HG03066 (cell line): ENCODE measurements at regions not wholly inside any gene's neighbourhood (a gene's known extent, or its start where the extent isn't known, plus 50 kb on each side); places are given as distances from the start of the nearest gene placed in this dataset.
"Not testable (repeated sequence)": the region's sequence is repeated elsewhere in the genome, so short reads cannot be mapped to it uniquely, and the experiment has no call there.

Experiments used
- ATAC-seq: cut with Tn5 transposase; IDR thresholded peaks from one replicate; pipeline ENCODE4 v1.9.1; 2021; ENCODE audit warnings: low read depth; ENCODE audit not compliant: unreplicated experiment

DNA sequence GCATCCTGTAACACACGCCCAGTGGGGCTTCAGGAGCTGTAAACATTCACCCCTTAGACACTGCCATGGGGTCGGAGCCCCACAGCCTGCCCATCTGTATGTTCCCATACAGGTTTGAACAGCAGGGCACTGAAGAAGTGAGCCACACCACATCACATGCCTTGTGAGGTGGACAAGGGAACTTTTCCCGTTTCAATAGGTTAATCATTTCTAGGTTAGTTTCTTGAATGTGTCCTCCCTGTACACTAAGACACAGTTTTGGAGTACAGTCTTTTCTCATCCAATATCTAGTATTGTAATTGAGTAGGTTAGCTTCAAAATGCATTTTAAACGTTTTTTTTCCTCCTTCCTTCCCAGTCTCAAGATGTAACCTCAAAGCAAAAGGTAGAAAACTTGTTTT lies 700.2 kb upstream of the PCDH20 start:
- no peak for ATAC-seq

DNA sequence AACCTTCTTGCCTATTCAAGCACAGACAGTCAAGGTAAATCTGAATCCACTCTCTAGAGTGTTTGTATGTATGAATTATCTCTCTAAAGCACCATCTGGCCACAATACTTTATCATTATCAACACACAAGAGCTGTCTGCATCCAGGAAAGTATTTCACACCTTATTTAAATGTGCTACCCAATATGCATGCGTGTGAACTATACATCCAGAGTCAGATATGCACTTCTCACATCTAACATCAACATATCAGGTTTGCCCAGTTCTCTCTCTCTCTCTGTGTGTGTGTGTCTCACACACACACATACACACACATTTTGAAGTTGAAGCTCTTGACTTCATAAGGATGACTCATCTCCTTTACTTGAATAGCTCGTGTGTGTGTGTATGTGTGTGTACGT lies 697.5 kb upstream of the PCDH20 start:
- ATAC-seq: no peak

DNA sequence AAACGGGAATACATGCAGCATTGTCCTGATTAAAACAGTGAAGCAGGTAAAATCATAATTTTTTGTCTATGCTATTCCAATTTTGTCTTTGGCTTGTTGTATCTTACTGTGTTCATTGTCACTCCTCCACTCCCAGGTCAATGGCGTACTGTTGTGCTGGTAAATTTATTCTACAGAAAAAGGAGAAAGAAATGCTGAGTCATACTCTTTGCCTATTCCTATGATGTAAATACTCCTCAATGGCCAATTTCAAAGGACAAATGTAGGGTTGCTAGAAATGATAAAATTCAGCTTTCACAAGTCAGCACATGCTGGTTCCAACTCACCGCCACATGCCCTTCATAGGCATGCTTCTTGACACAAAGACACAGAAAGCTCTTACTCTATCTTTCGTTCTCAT lies 694.4 kb upstream of the PCDH20 start:
- no peak for ATAC-seq

GRCh38 chr13:62104136-62104535 lies 688.5 kb upstream of the PCDH20 start:
- not testable (repeated sequence) for ATAC-seq

DNA sequence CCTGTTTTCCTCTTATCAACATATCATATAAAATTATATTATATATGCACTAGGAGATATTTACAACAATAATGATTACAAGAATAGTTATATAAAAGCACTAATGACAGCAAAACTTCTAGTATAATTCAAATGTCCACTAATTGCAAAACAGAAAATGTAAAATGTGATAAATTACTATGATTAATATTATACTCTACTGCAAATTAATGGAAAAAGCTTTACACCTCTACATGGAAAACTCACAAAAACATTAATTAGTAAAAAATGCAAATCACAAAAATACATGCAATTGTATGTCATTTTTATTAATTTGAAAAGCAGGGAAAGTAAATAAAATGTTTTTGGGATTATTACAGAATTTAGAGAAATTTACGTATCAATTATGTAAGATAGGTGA lies 681.0 kb upstream of the PCDH20 start:
- ATAC-seq: no peak

DNA sequence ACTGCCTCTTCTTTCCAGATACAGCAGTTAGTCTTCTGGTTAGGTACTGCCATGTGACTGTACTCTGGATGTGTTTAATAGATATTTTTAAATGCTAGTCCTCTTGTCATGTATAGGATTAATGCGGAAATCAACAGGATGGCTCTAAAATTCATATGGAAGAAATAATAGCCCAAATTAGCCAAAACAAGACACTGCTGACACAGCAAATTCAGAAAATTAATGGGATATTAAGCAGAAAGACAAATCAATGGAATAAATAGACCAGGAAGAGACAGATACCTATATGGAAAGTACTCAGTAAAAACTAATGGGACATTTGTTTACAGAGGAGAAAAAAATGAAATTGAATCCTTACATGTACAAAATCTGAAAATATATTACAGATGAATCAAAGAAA lies 679.3 kb upstream of the PCDH20 start:
- no peak for ATAC-seq

- ATAC-seq: no peak
Observed at GRCh38 chr13:62093984-62094780, 678.5 kb upstream of the PCDH20 start.

DNA sequence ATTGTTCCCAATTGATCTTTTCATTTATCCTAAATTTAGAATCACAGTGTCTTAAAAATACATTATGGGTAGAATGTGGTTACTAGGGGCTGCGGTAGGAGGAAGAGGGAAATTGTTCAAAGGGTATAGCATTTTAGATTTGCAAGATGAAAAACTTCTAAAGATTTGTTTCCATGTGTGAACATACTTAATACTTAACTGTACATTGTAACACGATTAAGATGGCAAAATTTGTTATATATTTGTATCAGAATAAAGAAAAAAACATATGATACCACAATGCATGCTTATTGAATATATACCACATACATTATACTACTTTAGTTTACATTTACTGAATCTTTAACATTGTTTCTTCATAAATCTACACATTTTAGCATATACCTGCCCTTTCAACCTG lies 677.3 kb upstream of the PCDH20 start:
- ATAC-seq: no peak

GRCh38 chr13:62092536-62092935 lies 676.9 kb upstream of the PCDH20 start:
- ATAC-seq: no peak

DNA sequence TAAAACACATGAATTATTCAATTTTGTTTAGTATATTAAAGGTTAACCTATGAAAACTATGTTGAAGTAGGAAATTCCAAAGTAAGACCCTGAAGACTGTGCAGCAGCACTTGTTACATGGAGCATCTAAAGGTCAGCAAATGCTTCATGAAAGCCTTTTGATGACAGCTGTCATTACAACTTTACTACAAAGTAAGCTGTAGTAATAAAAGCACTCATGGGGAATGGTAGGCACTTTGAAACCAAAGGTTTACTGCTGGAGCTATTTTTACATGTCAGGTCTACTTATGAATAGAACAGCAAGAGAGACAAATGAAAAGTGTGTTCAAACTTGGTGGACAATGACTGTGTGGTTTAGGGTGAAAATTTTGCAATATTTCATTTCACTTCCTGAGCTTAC lies 672.5 kb upstream of the PCDH20 start:
- ATAC-seq: no peak

DNA sequence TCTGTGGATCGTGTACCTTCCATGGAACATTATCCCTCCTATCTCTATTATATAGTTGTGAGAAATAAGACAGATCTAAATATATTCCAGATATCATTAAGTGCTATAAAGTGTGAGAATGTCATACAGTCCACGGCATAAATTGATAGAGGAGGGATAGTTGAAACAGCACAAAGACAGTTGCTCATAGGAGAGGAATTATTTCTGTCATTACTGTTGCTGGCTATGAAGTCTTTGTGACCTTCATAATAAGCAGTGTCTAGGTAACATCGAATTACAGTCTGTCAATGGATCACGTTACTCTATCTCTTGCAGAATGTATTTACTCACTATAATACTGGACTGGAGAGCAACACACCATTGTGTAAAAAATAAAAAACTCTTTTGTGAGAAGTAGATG lies 671.5 kb upstream of the PCDH20 start:
- no peak for ATAC-seq

DNA sequence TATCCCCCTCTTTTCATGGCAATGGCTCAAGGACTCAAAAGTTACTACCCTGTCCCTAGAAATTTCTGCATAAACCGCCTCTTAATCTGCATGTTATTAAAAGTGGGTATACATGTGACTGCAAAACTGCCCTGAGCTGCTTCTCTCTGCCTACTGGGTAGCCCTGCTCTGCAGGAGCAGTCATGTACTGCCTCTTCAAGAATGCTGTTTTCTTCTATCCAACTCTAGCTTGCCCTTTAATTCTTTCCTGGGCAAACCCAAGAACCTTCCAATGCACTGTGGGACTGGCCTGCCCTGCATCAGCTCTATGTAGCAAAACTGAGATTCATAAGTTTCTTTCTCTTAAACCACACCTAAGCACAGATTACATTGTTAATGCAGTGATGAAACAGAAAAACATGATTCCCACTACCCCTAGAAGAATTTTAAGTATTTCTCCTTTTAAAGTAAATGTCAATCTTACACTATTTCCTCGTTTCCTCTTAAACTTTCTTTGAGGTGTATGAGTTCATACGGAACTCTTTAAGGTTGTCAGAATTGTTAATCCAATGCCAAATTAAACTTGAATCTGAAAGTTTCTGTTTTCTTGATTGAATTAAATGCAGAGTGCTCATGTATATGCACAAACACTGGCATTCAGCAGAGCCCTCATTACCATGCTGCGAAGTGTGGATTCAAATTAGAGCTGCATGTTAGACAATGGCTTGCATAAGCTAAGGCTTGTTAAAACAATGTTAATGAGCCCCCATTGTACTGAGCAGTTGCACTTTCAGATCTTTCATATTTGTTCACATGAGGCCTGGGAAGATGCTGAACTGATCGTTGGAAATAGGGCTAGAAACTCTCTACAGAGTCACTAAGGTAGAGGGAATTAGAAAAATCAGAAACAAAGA lies 669.9 kb upstream of the PCDH20 start:
- no peak for ATAC-seq

- no peak for ATAC-seq
Observed at GRCh38 chr13:62084728-62085127, 669.1 kb upstream of the PCDH20 start.

GRCh38 chr13:62067821-62068220 lies 652.2 kb upstream of the PCDH20 start:
- ATAC-seq: no peak

- ATAC-seq: no peak
Observed at GRCh38 chr13:62065016-62065415, 649.4 kb upstream of the PCDH20 start.

- no peak for ATAC-seq
Observed at GRCh38 chr13:62061751-62062150, 646.1 kb upstream of the PCDH20 start.

GRCh38 chr13:62060570-62060969 lies 644.9 kb upstream of the PCDH20 start:
- no peak for ATAC-seq

DNA sequence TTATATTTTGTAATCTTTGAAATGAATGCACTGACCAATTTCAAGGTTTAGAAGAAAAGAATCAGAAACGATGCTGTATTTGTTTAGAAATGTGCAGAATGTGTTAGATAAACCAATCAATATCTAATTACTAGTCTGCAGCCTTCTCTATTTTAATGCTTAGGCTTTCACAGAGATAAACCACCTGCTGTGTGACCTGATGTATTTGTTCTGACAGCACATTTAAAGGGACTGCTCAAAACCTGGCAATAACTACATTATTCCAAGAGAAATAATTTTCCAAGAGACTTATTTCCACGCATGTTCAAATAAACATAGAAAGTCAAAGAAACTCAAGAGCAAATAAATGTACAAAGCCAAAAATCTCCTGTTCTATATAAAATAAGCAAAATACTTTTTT lies 641.6 kb upstream of the PCDH20 start:
- ATAC-seq: no peak

DNA sequence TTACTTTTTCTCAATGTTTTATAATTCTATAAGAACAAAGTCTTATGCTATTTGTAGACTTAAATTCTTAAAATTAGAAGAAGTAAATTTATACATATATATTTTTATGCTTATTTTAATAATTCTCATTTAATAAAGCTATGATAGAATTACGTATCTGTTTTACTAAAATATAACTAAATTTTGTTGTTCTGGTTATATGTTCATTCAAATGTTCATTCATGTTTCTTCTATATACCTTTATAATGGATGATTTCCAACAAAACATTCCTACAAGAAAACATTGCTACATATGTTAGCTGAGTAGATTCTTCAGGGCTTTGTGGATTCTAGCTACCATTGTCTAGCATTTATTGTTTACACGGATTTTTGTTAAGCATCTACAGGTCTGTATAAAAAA lies 634.3 kb upstream of the PCDH20 start:
- no peak for ATAC-seq

GRCh38 chr13:62046512-62046911 lies 630.9 kb upstream of the PCDH20 start:
- ATAC-seq: no peak

DNA sequence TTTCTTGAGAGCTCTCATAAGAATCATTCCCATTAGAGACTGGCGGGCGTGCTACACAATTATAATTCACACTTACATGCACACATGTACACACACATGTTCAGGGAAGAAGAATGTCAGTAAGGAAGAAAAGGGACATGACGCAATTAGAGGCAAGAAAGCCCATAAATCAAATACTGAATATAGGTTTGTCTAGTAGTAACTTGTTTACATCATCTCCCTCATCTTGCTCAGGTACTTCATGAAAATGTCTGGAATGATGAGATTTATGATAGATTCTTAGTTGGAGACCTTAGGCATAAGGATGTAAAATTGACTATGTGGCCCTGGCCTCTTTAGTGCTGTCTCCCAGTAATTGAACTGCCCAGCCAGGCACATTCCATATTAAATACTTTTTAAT lies 628.0 kb upstream of the PCDH20 start:
- no peak for ATAC-seq

GRCh38 chr13:62040806-62041205 lies 625.2 kb upstream of the PCDH20 start:
- ATAC-seq: no peak
